ENCODE measurements at regions not wholly inside any gene's neighbourhood (a gene's known extent, or its start where the extent isn't known, plus 50 kb on each side); places are given as distances from the start of the nearest gene placed in this dataset.

- FAIRE-seq (no peak), ATAC-seq (no peak), DNase-seq (ENCODE audit: low read depth in 1 of 2, low spot score in 1 of 2) (no peak)
- ChIA-PET POLR2A (no interaction called here), CTCF (no interaction called here)
- 32% methylated on average over 2 of the region's 2 CpGs for WGBS (ENCODE audit: missing lambda C conversion rate)
- Histone ChIP-seq H3K4me2 (no peak overlapping the region), H3K4me1 (no peaks in the 10 kb centered on the region), H3K9me3 (no peaks in the 10 kb centered on the region), H3K27ac (no peak overlapping the region), H3K4me3 (no peak overlapping the region)
- TF ChIP-seq PBX3 (IDR thresholded peaks at IDR 0.05) (no peak), MAZ (IDR thresholded peaks at IDR 0.05; ENCODE audit: borderline replicate concordance, low read depth, low read length) (no peak), NR3C1 (IDR thresholded peaks at IDR 0.05) (no peak), HES2 (IDR thresholded peaks at IDR 0.05) (no peak), RAD21 (conservative IDR thresholded peaks at IDR 0.05 in 1 of 2, IDR thresholded peaks at IDR 0.05 in 1 of 2) (no peak), JUN (IDR thresholded peaks at IDR 0.05) (no peak), ZC3H11A (IDR thresholded peaks at IDR 0.05) (no peak), ATOH8 (CRISPR knock-in tag; IDR thresholded peaks at IDR 0.05; ENCODE audit: low read depth) (no peak), POLR2A (IDR thresholded peaks at IDR 0.05; ENCODE audit: low read length) (no peak), POLR2AphosphoS2 (conservative IDR thresholded peaks at IDR 0.05; ENCODE audit: low read length) (no peak), E2F6 (IDR thresholded peaks at IDR 0.05; ENCODE audit: borderline replicate concordance, low read depth) (no peak), HEYL (CRISPR knock-in tag; IDR thresholded peaks at IDR 0.05) (no peak), KDM1A (IDR thresholded peaks at IDR 0.05; ENCODE audit: low read depth) (no peak), GATA3 (IDR thresholded peaks at IDR 0.05; ENCODE audit: borderline replicate concordance) (no peak), CBX8 (IDR thresholded peaks at IDR 0.05) (no peak), CHD4 (IDR thresholded peaks at IDR 0.05; ENCODE audit: borderline replicate concordance) (no peak), TP53 (CRISPR knock-in tag; IDR thresholded peaks at IDR 0.05) (no peak), PHF8 (IDR thresholded peaks at IDR 0.05; ENCODE audit: borderline replicate concordance, low read depth) (no peak), JUNB (IDR thresholded peaks at IDR 0.05) (no peak), RARB (CRISPR knock-in tag; IDR thresholded peaks at IDR 0.05) (no peak)
Observed at GRCh38 chr4:164293743-164294142, 460.2 kb upstream of the SMIM31 start.

GRCh38 chr4:164301430-164301829 is 452.5 kb upstream of the SMIM31 start:
- POLR2A ChIA-PET: no interaction called here
- no peak for TF ChIP-seq JUN (IDR thresholded peaks at IDR 0.05)
- TF ChIP-seq MAFK (IDR thresholded peaks at IDR 0.05; ENCODE audit: partially characterized antibody): peak; percentile 48
- Histone ChIP-seq H3K9me3 (no peaks in the 10 kb centered on the region), H3K4me3 (no peak overlapping the region), H3K4me2 (no peak overlapping the region), H3K4me1 (no peaks in the 10 kb centered on the region), H3K27ac (no peak overlapping the region)
- FAIRE-seq (no peak), ATAC-seq (no peak), DNase-seq (ENCODE audit: low read depth in 1 of 2, low spot score in 1 of 2) (no peak)
- WGBS (ENCODE audit: missing lambda C conversion rate): 22% methylated on average over 3 of the region's 3 CpGs
- CTCF ChIA-PET: no interaction called here

GRCh38 chr4:164304101-164304639 is 449.8 kb upstream of the SMIM31 start:
- Histone ChIP-seq H3K9me3 (no peaks in the 10 kb centered on the region), H3K4me1 (no peaks in the 10 kb centered on the region), H3K4me2 (no peak overlapping the region), H3K4me3 (no peak overlapping the region), H3K27ac (no peak overlapping the region)
- TF ChIP-seq BCL3 (IDR thresholded peaks at IDR 0.05) (no peak), ESRRA (IDR thresholded peaks at IDR 0.05; ENCODE audit: borderline replicate concordance, low read length) (no peak), CTCF (IDR thresholded peaks at IDR 0.05) (no peak), JUNB (IDR thresholded peaks at IDR 0.05) (no peak)
- POLR2A ChIA-PET: no interaction called here
- CTCF ChIA-PET: no interaction called here
- ATAC-seq: no peak
- no peak for FAIRE-seq
- 2% methylated on average over 2 of the region's 2 CpGs for WGBS (ENCODE audit: missing lambda C conversion rate)
- no peak for DNase-seq (ENCODE audit: low read depth in 1 of 2, low spot score in 1 of 2)

Data from A549 (cell line).